ENCODE measurements at regions not wholly inside any gene's neighbourhood (a gene's known extent, or its start where the extent isn't known, plus 50 kb on each side); places are given as distances from the start of the nearest gene placed in this dataset.

DNA sequence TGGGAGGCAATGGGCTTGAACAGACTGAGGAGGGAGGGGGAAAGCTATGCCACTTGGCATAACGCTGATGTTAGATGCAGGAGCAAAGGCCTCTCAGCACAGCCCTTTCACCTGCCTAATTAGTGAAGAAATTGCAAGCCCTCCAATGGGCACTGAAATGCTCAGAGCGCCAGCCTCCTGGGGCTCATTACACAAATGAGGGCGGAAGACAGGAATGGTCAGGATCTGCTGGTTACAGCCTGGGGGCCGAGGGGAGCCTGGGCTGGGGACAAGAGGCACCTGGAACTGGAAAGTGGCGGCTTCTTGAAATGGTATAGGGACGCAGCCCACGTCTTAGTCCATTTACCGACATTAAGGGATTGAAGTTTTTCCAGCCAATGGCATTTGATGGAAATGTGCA, 50.2 kb upstream of the PLET1 start:
- ATAC-seq (ENCODE audit: low FRiP score): no peak
- TF ChIP-seq, protein P1, sequence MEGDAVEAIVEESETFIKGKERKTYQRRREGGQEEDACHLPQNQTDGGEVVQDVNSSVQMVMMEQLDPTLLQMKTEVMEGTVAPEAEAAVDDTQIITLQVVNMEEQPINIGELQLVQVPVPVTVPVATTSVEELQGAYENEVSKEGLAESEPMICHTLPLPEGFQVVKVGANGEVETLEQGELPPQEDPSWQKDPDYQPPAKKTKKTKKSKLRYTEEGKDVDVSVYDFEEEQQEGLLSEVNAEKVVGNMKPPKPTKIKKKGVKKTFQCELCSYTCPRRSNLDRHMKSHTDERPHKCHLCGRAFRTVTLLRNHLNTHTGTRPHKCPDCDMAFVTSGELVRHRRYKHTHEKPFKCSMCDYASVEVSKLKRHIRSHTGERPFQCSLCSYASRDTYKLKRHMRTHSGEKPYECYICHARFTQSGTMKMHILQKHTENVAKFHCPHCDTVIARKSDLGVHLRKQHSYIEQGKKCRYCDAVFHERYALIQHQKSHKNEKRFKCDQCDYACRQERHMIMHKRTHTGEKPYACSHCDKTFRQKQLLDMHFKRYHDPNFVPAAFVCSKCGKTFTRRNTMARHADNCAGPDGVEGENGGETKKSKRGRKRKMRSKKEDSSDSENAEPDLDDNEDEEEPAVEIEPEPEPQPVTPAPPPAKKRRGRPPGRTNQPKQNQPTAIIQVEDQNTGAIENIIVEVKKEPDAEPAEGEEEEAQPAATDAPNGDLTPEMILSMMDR (IDR thresholded peaks at IDR 0.05): no peak

DNA sequence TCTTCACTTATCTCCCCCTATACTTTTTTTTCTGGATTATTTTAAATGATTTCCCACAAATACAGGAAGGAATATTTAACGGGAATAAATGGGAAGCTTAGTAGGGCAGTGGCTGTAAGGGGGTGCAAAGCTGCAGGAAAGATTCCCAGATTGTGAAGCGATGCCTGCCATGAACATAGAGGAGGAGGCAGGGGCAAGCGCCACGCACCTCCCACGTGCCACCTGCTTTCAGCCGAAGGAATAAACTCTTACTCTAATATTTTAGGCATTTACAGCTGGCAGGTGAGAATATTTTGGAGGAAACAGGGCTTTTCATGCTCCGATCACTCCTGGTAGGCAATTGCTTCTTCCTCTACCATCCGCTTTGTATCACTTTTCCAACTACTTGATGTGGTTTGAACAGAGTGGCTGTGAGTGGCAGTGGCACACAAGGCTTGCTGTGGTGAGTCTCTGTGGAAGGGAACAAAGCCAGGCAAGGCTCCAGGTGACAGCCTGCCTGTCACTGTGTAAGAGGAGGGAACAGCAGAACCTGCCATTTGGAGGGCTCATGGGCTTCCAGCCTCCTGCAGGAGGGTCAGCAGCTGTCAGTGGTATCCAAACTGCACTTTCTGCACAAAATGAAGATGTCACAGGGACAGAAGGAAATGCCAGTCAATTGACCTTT, 54.5 kb upstream of the PLET1 start:
- DNase-seq (ENCODE audit: low spot score): no peak
- TF ChIP-seq, protein P1 (IDR thresholded peaks at IDR 0.05): no peak
- no peak for ATAC-seq (ENCODE audit: low FRiP score)

More for the DNA sequence above, 50.2 kb upstream of the PLET1 start:
- DNase-seq (ENCODE audit: low spot score): no peak

DNA sequence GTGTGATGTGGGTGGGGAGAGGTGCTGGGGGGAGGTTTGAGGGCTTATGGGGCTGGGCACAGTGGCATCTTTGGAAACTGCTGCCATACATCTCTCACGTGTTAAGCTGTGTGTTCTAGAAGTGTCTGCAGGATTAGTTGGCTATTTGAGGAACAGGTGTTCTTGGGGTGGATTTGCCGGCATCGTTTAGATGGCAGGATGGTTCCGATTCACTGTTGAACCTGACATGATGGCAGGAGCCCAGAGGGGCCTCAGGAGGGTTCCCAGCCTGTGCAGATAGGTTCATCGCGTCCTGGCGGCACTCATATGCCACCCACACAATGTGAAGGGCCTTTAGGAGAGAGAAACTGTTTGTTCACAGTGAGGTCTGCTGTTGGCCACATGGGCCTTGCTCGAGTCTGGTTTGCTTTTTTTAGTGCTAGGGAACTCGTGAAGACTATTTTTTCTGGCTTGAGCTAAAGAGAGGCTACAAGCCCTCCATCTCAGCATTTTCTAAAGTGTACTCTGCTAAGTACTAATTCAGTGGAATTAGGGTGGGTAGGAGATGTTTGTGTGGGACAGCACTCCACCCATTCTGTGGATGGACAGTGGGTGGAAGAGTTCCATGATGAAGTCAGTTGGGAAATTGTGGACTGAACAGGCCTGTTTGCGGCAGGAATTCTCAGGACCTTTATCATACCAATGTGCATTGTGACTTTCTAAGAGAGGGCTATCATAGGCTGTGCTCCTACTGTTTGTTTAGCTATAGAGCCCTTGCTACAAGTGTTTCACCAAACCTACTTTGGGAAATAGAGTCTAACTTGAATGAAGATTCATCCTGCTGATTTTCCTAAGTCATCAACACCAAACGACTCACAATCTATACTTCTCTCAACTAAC, 55.4 kb upstream of the PLET1 start:
- TF ChIP-seq, protein P1 (IDR thresholded peaks at IDR 0.05): no peak
- no peak for ATAC-seq (ENCODE audit: low FRiP score)
- no peak for DNase-seq (ENCODE audit: low spot score)

- TF ChIP-seq, protein P1 (IDR thresholded peaks at IDR 0.05): no peak
- ATAC-seq (ENCODE audit: low FRiP score): no peak
- DNase-seq (ENCODE audit: low spot score): no peak
These were observed 56.3 kb upstream of the PLET1 start for GRCh38 chr11:112316971-112317370.

- DNase-seq (ENCODE audit: low spot score): no peak
- TF ChIP-seq, protein P1 (IDR thresholded peaks at IDR 0.05): no peak
- ATAC-seq (ENCODE audit: low FRiP score): peak; percentile 80
These were observed 57.5 kb upstream of the PLET1 start for GRCh38 chr11:112318184-112318591.

DNA sequence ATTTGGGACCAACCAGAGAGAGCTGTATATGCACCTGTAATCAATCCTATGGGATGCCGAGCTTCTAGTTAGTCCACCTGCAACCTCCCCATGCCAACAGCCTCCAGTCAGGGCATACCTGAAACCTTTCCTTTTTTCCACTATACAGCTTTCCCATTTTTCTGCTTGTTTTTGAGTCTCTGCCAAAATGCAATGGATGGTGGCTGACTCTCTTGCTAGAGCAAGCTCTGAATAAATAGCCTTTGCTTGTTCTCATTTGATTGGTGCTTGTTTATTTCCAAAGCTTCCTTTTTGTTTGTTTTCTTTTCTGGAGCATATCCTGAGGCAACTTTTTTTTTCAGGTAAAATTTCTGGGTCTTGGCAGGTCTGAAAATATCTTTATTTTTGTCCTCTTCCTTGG, 58.0 kb upstream of the PLET1 start:
- no peak for DNase-seq (ENCODE audit: low spot score)
- TF ChIP-seq, protein P1 (IDR thresholded peaks at IDR 0.05): no peak
- no peak for ATAC-seq (ENCODE audit: low FRiP score)

Data from omental fat pad (tissue), 3 donors.